IMR-90 (cell line): ENCODE measurements at regions not wholly inside any gene's neighbourhood (a gene's known extent, or its start where the extent isn't known, plus 50 kb on each side); places are given as distances from the start of the nearest gene placed in this dataset.
A peak's percentile ranks its signal among the peaks of the same experiment; 100 is the strongest.

Experiments
- ATAC-seq: fragments of 200-7000 bp; cut with Tn5 transposase; 2 replicates; pipeline ENCODE4 v1.9.1; 2020; ENCODE audit warnings: low read depth, mild to moderate bottlenecking, moderate library complexity
- BruUV-seq: library from RNA; stranded (reverse); fragments of 400-500 nt; replicated peaks from 2 replicates; lab custom pipeline; 2021; lab: Mats Ljungman, UMichigan
- CTCF ChIA-PET: fragments of 300-600 bp; formaldehyde crosslinking; extraction: SDS; loops from one replicate; lab custom pipeline; 2021; ENCODE audit warnings: antibody characterized with exemption; lab: Yijun Ruan, JAX
- POLR2A ChIA-PET: fragments of 300-600 bp; sonication (Branson Sonifier 250); formaldehyde crosslinking; loops from one replicate; lab custom pipeline; 2022; ENCODE audit warnings: antibody characterized with exemption; ENCODE audit not compliant: unreplicated experiment; lab: Charles Lee
- DNase-seq: peaks from one replicate; pipeline ENCODE4 v3.0.0; 2013
- H2AFZ ChIP-seq: replicated peaks from 2 replicates; pipeline ENCODE3; 2013; ENCODE audit warnings: low read length, mild to moderate bottlenecking; ENCODE audit not compliant: poor library complexity
- H2AK5ac ChIP-seq: 2 replicates; pipeline ENCODE4 v1.6.1; 2013; ENCODE audit warnings: low read depth, low read length, inconsistent platforms
- H2AK9ac ChIP-seq: replicated peaks from 2 replicates; pipeline ENCODE3; 2013; ENCODE audit warnings: mild to moderate bottlenecking, low read depth, low read length, moderate library complexity; ENCODE audit not compliant: poor library complexity
- H2BK120ac ChIP-seq: 2 replicates; pipeline ENCODE4 v1.6.1; 2013; ENCODE audit warnings: low read depth, low read length, inconsistent platforms
- H2BK15ac ChIP-seq: 3 replicates; pipeline ENCODE4 v1.6.1; 2013; ENCODE audit warnings: low read depth, low read length, inconsistent platforms
- H2BK20ac ChIP-seq: 2 replicates; pipeline ENCODE4 v1.6.1; 2013; ENCODE audit warnings: low read depth, mild to moderate bottlenecking, inconsistent platforms, low read length, moderate library complexity
- H2BK5ac ChIP-seq: 2 replicates; pipeline ENCODE4 v1.6.1; 2013; ENCODE audit warnings: mild to moderate bottlenecking, low read depth, low read length, inconsistent platforms; ENCODE audit not compliant: poor library complexity, severe bottlenecking
- H3K14ac ChIP-seq: replicated peaks from 2 replicates; pipeline ENCODE4 v1.6.1; 2013; ENCODE audit warnings: low read depth, low read length, inconsistent platforms
- H3K18ac ChIP-seq: 2 replicates; pipeline ENCODE4 v1.6.1; 2013; ENCODE audit warnings: low read depth, low read length, control low read depth
- H3K23ac ChIP-seq: 2 replicates; pipeline ENCODE4 v1.6.1; 2013; ENCODE audit warnings: low read depth, low read length, inconsistent platforms
- H3K27ac ChIP-seq: 2 replicates; pipeline ENCODE4 v1.5.1; 2013; ENCODE audit warnings: mild to moderate bottlenecking, control low read depth, low read length; ENCODE audit not compliant: insufficient read depth
- H3K27me3 ChIP-seq: 2 replicates; pipeline ENCODE4 v1.6.1; 2013; ENCODE audit warnings: low read length; ENCODE audit not compliant: control insufficient read depth, insufficient read depth
- H3K36me3 ChIP-seq: 2 replicates; pipeline ENCODE4 v1.6.1; 2013; ENCODE audit warnings: low read length, mixed read lengths; ENCODE audit not compliant: control insufficient read depth, insufficient read depth
- H3K4ac ChIP-seq: 2 replicates; pipeline ENCODE4 v1.6.1; 2013; ENCODE audit warnings: low read depth, low read length, inconsistent platforms
- H3K4me1 ChIP-seq: 2 replicates; pipeline ENCODE4 v1.6.1; 2013; ENCODE audit warnings: low read length, mixed read lengths; ENCODE audit not compliant: control insufficient read depth, insufficient read depth
- H3K4me2 ChIP-seq: 2 replicates; pipeline ENCODE4 v1.6.1; 2013; ENCODE audit warnings: low read depth, mild to moderate bottlenecking, control low read depth, low read length, moderate library complexity
- H3K4me3 ChIP-seq: 2 replicates; pipeline ENCODE4 v1.5.1; 2013; ENCODE audit warnings: low read depth, mild to moderate bottlenecking, control low read depth, low read length, moderate library complexity; ENCODE audit not compliant: insufficient read depth
- H3K56ac ChIP-seq: 2 replicates; pipeline ENCODE4 v1.6.1; 2013; ENCODE audit warnings: low read length, inconsistent platforms; ENCODE audit not compliant: insufficient read depth; ENCODE audit errors: extremely low read depth
- H3K79me1 ChIP-seq, 2 experiments: 2 replicates each; pipeline ENCODE4 v1.6.1; 2013; ENCODE audit warnings: low read length in 2 of 2, inconsistent platforms in 1 of 2, low read depth in 1 of 2
- H3K9ac ChIP-seq: 2 replicates; pipeline ENCODE4 v1.6.1; 2013; ENCODE audit warnings: low read depth, low read length, control low read depth
- H3K9me1 ChIP-seq: 2 replicates; pipeline ENCODE4 v1.6.1; 2013; ENCODE audit warnings: low read length, inconsistent platforms; ENCODE audit not compliant: insufficient read depth
- H3K9me3 ChIP-seq: 2 replicates; pipeline ENCODE4 v1.6.1; 2013; ENCODE audit warnings: low read length; ENCODE audit not compliant: control insufficient read depth, insufficient read depth
- H4K20me1 ChIP-seq: 2 replicates; pipeline ENCODE4 v1.6.1; 2013; ENCODE audit warnings: low read length, inconsistent platforms; ENCODE audit not compliant: insufficient read depth
- H4K5ac ChIP-seq: 2 replicates; pipeline ENCODE4 v1.6.1; 2013; ENCODE audit warnings: mild to moderate bottlenecking, low read depth, low read length, control low read depth
- H4K8ac ChIP-seq, 2 experiments: 2 replicates each; pipeline ENCODE4 v1.6.1; 2013; ENCODE audit warnings: low read depth in 2 of 2, low read length in 2 of 2, control low read depth in 1 of 2, inconsistent platforms in 1 of 2
- H4K91ac ChIP-seq: 2 replicates; pipeline ENCODE4 v1.6.1; 2013; ENCODE audit warnings: low read depth, low read length, inconsistent platforms; ENCODE audit not compliant: insufficient read depth
- BHLHE40 ChIP-seq: fragments of 150-350 bp; IDR thresholded peaks from 2 replicates; pipeline ENCODE4 v1.6.1; 2016; ENCODE audit warnings: mild to moderate bottlenecking, low read depth, low read length
- CEBPB ChIP-seq: IDR thresholded peaks from 2 replicates; pipeline ENCODE4 v1.6.1; 2012; ENCODE audit warnings: low read depth, low read length, improper control_type of control experiment
- CHD1 ChIP-seq: IDR thresholded peaks from 2 replicates; pipeline ENCODE4 v1.6.1; 2012; ENCODE audit warnings: low read depth, low read length, improper control_type of control experiment
- CTCF ChIP-seq: conservative IDR thresholded peaks from 2 replicates; pipeline ENCODE4 v1.5.1; 2012; ENCODE audit warnings: mild to moderate bottlenecking, low read depth, low read length, improper control_type of control experiment
- FOS ChIP-seq: fragments of 150-350 bp; IDR thresholded peaks from 2 replicates; pipeline ENCODE4 v1.6.1; 2016; ENCODE audit warnings: low read depth, low read length
- MAFK ChIP-seq: IDR thresholded peaks from 2 replicates; pipeline ENCODE4 v1.6.1; 2012; ENCODE audit warnings: low read depth, low read length, improper control_type of control experiment
- MAZ ChIP-seq: IDR thresholded peaks from 2 replicates; pipeline ENCODE4 v1.6.1; 2012; ENCODE audit warnings: low read depth, mild to moderate bottlenecking, low read length, improper control_type of control experiment, moderate library complexity, borderline replicate concordance
- MXI1 ChIP-seq: IDR thresholded peaks from 2 replicates; pipeline ENCODE4 v1.6.1; 2012; ENCODE audit warnings: low read depth, mild to moderate bottlenecking, low read length, moderate library complexity, borderline replicate concordance
- NFE2L2 ChIP-seq: fragments of 150-350 bp; IDR thresholded peaks from 2 replicates; pipeline ENCODE4 v1.6.1; 2016; ENCODE audit warnings: low read depth, mild to moderate bottlenecking, low read length
- POLR2A ChIP-seq: IDR thresholded peaks from 2 replicates; pipeline ENCODE4 v1.6.1; 2012; ENCODE audit warnings: mild to moderate bottlenecking, low read depth, low read length
- RAD21 ChIP-seq: IDR thresholded peaks from 2 replicates; pipeline ENCODE4 v1.6.1; 2012; ENCODE audit warnings: low read length, improper control_type of control experiment
- RCOR1 ChIP-seq: IDR thresholded peaks from 2 replicates; pipeline ENCODE4 v1.6.1; 2012; ENCODE audit warnings: mild to moderate bottlenecking, low read length, improper control_type of control experiment; ENCODE audit not compliant: insufficient replicate concordance
- RFX5 ChIP-seq: IDR thresholded peaks from 2 replicates; pipeline ENCODE4 v1.8.0; 2012; ENCODE audit warnings: low read depth, mild to moderate bottlenecking, low read length, moderate library complexity
- SMC3 ChIP-seq: fragments of 150-350 bp; IDR thresholded peaks from 2 replicates; pipeline ENCODE4 v1.6.1; 2016; ENCODE audit warnings: low read depth, mild to moderate bottlenecking, antibody characterized with exemption, low read length, moderate library complexity
- WGBS, 2 experiments: methylation state at CpG; one replicate each; pipeline versions ENCODE4 v1.1.5 to v1.1.7; 2013; ENCODE audit warnings: missing lambda C conversion rate in 2 of 2; ENCODE audit not compliant: insufficient read length in 1 of 2; ENCODE audit errors: extremely low coverage in 2 of 2; 5-methylcytosine and 5-hydroxymethylcytosine counted together
- dilution Hi-C: fragments of 300-500 bp; cut with HindIII; formaldehyde crosslinking; loops from one replicate; pipeline ENCODE4 v1.14.3; 2018; ENCODE audit warnings: low sequenced_read_pairs; ENCODE audit not compliant: unreplicated experiment
- in situ Hi-C: fragments of 300-500 bp; cut with MboI; formaldehyde crosslinking; loops from 3 replicates; pipeline ENCODE4 v1.14.3; 2019; ENCODE audit warnings: low sequenced_read_pairs, inconsistent platforms, mixed read lengths
- intact Hi-C: fragments of 100-400 bp; cut with micrococcal nuclease; formaldehyde crosslinking; loops from 2 replicates; pipeline ENCODE4 v1.10.0; 2022
- TF ChIP-seq, protein P1 (sequence below): fragments of 150-350 bp; IDR thresholded peaks from 2 replicates; pipeline ENCODE4 v1.6.1; 2017; ENCODE audit warnings: mild to moderate bottlenecking, antibody characterized with exemption, low read length, low read depth
- TF ChIP-seq, protein P2 (sequence below): fragments of 150-350 bp; IDR thresholded peaks from 2 replicates; pipeline ENCODE4 v1.6.1; 2016; ENCODE audit warnings: low read depth, mild to moderate bottlenecking, low read length, moderate library complexity, borderline replicate concordance

GRCh38 chr10:43904844-43905243, 256.2 kb upstream of the ZNF32 start:
- no CpG with 5 or more reads among the region's 9 CpGs for WGBS, 2 experiments
- BruUV-seq: no TSS peak
- no peaks in the 10 kb centered on the region for H3K9me3 ChIP-seq
- H2BK15ac ChIP-seq: no peak overlapping the region; the same call in 2 of the 3 replicates
- peak overlapping the region; percentile 12; the same call in 1 of the 2 replicates for H4K5ac ChIP-seq
- H3K56ac ChIP-seq: no peak overlapping the region
- peak overlapping the region; percentile 5; the same call in 1 of the 2 replicates for H3K18ac ChIP-seq
- no peaks in the 10 kb centered on the region for H3K79me1 ChIP-seq
- no peak overlapping the region for H2BK5ac ChIP-seq
- H2AFZ ChIP-seq: peak overlapping the region; percentile 34
- TF ChIP-seq NFE2L2 (no peak), RFX5 (no peak), CHD1 (no peak), CTCF (no peak), RAD21 (no peak), POLR2A (no peak), CEBPB (no peak), FOS (no peak), MAFK (no peak), SMC3 (no peak), MXI1 (no peak), BHLHE40 (no peak), MAZ (no peak), RCOR1 (no peak)
- TF ChIP-seq, protein P1, sequence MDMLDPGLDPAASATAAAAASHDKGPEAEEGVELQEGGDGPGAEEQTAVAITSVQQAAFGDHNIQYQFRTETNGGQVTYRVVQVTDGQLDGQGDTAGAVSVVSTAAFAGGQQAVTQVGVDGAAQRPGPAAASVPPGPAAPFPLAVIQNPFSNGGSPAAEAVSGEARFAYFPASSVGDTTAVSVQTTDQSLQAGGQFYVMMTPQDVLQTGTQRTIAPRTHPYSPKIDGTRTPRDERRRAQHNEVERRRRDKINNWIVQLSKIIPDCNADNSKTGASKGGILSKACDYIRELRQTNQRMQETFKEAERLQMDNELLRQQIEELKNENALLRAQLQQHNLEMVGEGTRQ: no peak
- TF ChIP-seq, protein P2, sequence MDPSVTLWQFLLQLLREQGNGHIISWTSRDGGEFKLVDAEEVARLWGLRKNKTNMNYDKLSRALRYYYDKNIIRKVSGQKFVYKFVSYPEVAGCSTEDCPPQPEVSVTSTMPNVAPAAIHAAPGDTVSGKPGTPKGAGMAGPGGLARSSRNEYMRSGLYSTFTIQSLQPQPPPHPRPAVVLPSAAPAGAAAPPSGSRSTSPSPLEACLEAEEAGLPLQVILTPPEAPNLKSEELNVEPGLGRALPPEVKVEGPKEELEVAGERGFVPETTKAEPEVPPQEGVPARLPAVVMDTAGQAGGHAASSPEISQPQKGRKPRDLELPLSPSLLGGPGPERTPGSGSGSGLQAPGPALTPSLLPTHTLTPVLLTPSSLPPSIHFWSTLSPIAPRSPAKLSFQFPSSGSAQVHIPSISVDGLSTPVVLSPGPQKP: no peak
- dilution Hi-C loops (no loop called here), in situ Hi-C loops (no loop called here), intact Hi-C loops (loop anchor here (5.0 to 10.0 kb wide), 2 partner anchors 210 to 477 kb away; no protein-coding TSS in a partner anchor)
- H3K4me3 ChIP-seq: no peak overlapping the region
- H3K14ac ChIP-seq: 0 out of 2 replicates have a peak overlapping the region, but pooled peaks have one; percentile 40
- H2BK120ac ChIP-seq: peak overlapping the region; percentile 42; the same call in 1 of the 2 replicates
- 0 out of 2 replicates have a peak overlapping the region, but pooled peaks have one; percentile 32 for H3K4ac ChIP-seq
- H2AK5ac ChIP-seq: no peak overlapping the region; the same call in 1 of the 2 replicates
- ChIA-PET CTCF (no interaction called here), POLR2A (no interaction called here)
- no peaks in the 10 kb centered on the region for H4K20me1 ChIP-seq
- no peak for ATAC-seq
- H3K27ac ChIP-seq: no peak overlapping the region
- H3K27me3 ChIP-seq: no peaks in the 10 kb centered on the region
- no peak overlapping the region for H3K4me2 ChIP-seq
- H3K36me3 ChIP-seq: no peaks in the 10 kb centered on the region
- peak overlapping the region; percentile 43; the same call in 1 of the 2 replicates for H2BK20ac ChIP-seq
- H3K9ac ChIP-seq: no peak overlapping the region
- H3K23ac ChIP-seq: no peak overlapping the region
- DNase-seq: no peak
- H2AK9ac ChIP-seq: no peak overlapping the region
- H3K9me1 ChIP-seq: peaks cover 3% of the 10 kb centered on the region; the same call in 1 of the 2 replicates
- H4K8ac ChIP-seq: peak overlapping the region; percentile 14 to 34; a peak in 2 of 4 replicates
- peaks cover 19% of the 10 kb centered on the region for H3K4me1 ChIP-seq
- H4K91ac ChIP-seq: peak overlapping the region; percentile 70; the same call in 1 of the 2 replicates
